Bronchial epithelial cell (primary cell): ENCODE measurements at regions not wholly inside any gene's neighbourhood (a gene's known extent, or its start where the extent isn't known, plus 50 kb on each side); places are given as distances from the start of the nearest gene placed in this dataset.

Experiments used
- DNase-seq: peaks from one replicate; pipeline ENCODE4 v3.0.0-alpha.2; 2010; ENCODE audit warnings: low read depth
- FAIRE-seq: peaks from 2 replicates; lab custom pipeline; 2011; peaks lifted over from hg19 to GRCh38; lab: Jason Lieb, UNC
- H3K27me3 ChIP-seq: 2 replicates; pipeline ENCODE4 v1.5.1; 2011; ENCODE audit warnings: low read length; ENCODE audit not compliant: control insufficient read depth, insufficient read depth
- H3K36me3 ChIP-seq: 2 replicates; pipeline ENCODE4 v1.5.1; 2011; ENCODE audit warnings: low read length; ENCODE audit not compliant: control insufficient read depth, insufficient read depth
- H3K4me3 ChIP-seq: 2 replicates; pipeline ENCODE4 v1.5.1; 2011; ENCODE audit warnings: mild to moderate bottlenecking, low read depth, low read length, control low read depth
- TF ChIP-seq, protein P1 (sequence below): IDR thresholded peaks from 2 replicates; pipeline ENCODE4 v1.5.1; 2011; ENCODE audit warnings: mild to moderate bottlenecking, moderate library complexity, low read length, control low read depth, inconsistent platforms; ENCODE audit not compliant: insufficient read depth, severe bottlenecking

- DNase-seq (no peak), FAIRE-seq (no peak)
- Histone ChIP-seq H3K27me3 (no peaks in the 10 kb centered on the region), H3K4me3 (no peak overlapping the region), H3K36me3 (no peaks in the 10 kb centered on the region)
- TF ChIP-seq, protein P1, sequence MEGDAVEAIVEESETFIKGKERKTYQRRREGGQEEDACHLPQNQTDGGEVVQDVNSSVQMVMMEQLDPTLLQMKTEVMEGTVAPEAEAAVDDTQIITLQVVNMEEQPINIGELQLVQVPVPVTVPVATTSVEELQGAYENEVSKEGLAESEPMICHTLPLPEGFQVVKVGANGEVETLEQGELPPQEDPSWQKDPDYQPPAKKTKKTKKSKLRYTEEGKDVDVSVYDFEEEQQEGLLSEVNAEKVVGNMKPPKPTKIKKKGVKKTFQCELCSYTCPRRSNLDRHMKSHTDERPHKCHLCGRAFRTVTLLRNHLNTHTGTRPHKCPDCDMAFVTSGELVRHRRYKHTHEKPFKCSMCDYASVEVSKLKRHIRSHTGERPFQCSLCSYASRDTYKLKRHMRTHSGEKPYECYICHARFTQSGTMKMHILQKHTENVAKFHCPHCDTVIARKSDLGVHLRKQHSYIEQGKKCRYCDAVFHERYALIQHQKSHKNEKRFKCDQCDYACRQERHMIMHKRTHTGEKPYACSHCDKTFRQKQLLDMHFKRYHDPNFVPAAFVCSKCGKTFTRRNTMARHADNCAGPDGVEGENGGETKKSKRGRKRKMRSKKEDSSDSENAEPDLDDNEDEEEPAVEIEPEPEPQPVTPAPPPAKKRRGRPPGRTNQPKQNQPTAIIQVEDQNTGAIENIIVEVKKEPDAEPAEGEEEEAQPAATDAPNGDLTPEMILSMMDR = no peak
Measured at GRCh38 chr3:152093901-152094300, 174.8 kb upstream of the MBNL1 start.

DNA sequence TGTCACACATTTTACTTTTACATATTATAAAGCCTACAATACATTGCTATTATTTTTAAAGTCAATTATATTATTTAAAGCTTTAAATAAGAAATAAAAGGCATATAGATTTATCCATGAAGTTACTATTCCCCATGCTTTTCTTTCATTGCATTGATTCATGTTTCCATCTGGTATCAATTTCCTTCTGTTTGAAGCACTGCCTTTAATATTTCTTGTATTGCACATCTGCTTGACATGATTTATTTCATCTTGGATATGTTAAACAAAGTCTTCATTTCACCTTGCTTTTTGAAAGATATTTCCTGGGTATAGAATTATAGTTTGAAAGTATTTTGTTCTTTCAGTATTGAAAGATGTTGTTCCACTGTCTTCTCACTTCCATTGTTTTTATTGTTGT, 174.3 kb upstream of the MBNL1 start:
- no peak for DNase-seq
- TF ChIP-seq, protein P1 = no peak
- H3K27me3 ChIP-seq = no peaks in the 10 kb centered on the region
- no peak for FAIRE-seq
- no peak overlapping the region for H3K4me3 ChIP-seq
- no peaks in the 10 kb centered on the region for H3K36me3 ChIP-seq

DNA sequence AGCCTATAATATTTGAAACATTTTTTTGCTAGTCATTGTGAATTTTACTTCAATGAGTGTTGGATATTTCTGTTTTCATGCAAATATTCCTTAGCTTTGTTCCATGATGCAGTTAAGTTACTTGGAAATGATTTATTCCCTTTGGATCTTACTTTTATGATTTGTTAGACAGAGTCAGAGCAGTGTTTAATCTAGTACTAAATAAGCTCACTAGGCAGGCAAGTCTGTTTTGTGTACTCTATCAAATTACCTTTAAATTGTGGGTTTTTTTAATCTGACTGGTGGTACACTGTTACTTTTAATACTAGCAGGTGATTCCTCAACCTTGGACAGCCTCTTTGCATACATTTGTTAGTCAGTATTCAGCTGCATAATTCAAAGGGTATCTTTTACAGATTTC, 173.3 kb upstream of the MBNL1 start:
- FAIRE-seq (no peak), DNase-seq (no peak)
- TF ChIP-seq, protein P1 = no peak
- Histone ChIP-seq H3K4me3 (no peak overlapping the region), H3K27me3 (no peaks in the 10 kb centered on the region), H3K36me3 (no peaks in the 10 kb centered on the region)

GRCh38 chr3:152096280-152096906, 172.3 kb upstream of the MBNL1 start:
- FAIRE-seq (peak; percentile 60), DNase-seq (no peak)
- Histone ChIP-seq H3K4me3 (no peak overlapping the region), H3K36me3 (no peaks in the 10 kb centered on the region), H3K27me3 (no peaks in the 10 kb centered on the region)
- TF ChIP-seq, protein P1 = no peak

GRCh38 chr3:152097120-152097519, 171.6 kb upstream of the MBNL1 start:
- Histone ChIP-seq H3K36me3 (no peaks in the 10 kb centered on the region), H3K27me3 (no peaks in the 10 kb centered on the region), H3K4me3 (no peak overlapping the region)
- DNase-seq = peak; percentile 71
- no peak for FAIRE-seq
- TF ChIP-seq, protein P1 = no peak

DNA sequence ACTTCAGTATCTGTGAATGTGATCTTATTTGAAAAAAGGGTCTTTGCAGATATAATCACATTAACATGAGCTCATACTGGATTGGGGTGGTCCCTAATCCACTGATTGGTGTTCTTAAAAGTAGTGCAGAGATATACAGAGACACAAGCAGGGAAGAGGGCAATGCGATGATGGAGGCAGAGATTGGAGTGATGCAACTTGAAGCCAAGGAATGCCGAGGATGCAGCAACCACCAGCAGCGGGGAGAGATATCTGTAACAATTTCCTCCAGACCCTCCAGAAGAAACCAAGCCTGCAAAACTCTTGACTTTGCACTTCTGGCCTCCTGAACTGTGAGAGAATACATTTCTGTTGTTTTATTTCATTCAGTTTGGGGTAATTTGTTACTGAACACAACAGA, 171.0 kb upstream of the MBNL1 start:
- H3K36me3 ChIP-seq = no peaks in the 10 kb centered on the region
- no peaks in the 10 kb centered on the region for H3K27me3 ChIP-seq
- TF ChIP-seq, protein P1 = no peak
- peak; percentile 52 for FAIRE-seq
- H3K4me3 ChIP-seq = no peak overlapping the region
- no peak for DNase-seq
